Tongue (tissue), 1 donor: ENCODE measurements at regions not wholly inside any gene's neighbourhood (a gene's known extent, or its start where the extent isn't known, plus 50 kb on each side); places are given as distances from the start of the nearest gene placed in this dataset.

Experiments
- DNase-seq: peaks from one replicate; pipeline ENCODE4 v3.0.0-alpha.2; 2015

- DNase-seq: no peak
These were observed 607.5 kb upstream of the ROBO2 start for GRCh38 chr3:76432396-76432795.

GRCh38 chr3:76436894-76437293 lies 603.0 kb upstream of the ROBO2 start:
- DNase-seq: no peak

GRCh38 chr3:76438971-76439370 lies 600.9 kb upstream of the ROBO2 start:
- DNase-seq: no peak

GRCh38 chr3:76442374-76442915 lies 597.5 kb upstream of the ROBO2 start:
- no peak for DNase-seq

- no peak for DNase-seq
These were observed 583.6 kb upstream of the ROBO2 start for GRCh38 chr3:76456322-76456721.

GRCh38 chr3:76463501-76463900 lies 576.4 kb upstream of the ROBO2 start:
- DNase-seq: no peak

- DNase-seq: no peak
These were observed 569.6 kb upstream of the ROBO2 start for GRCh38 chr3:76470285-76470684.

- DNase-seq: no peak
These were observed 565.3 kb upstream of the ROBO2 start for GRCh38 chr3:76474632-76475031.

GRCh38 chr3:76479161-76479650 lies 560.7 kb upstream of the ROBO2 start:
- no peak for DNase-seq

- DNase-seq: no peak
These were observed 557.4 kb upstream of the ROBO2 start for GRCh38 chr3:76482510-76482909.

GRCh38 chr3:76487446-76487845 lies 552.5 kb upstream of the ROBO2 start:
- no peak for DNase-seq

GRCh38 chr3:76490064-76490463 lies 549.8 kb upstream of the ROBO2 start:
- DNase-seq: no peak

- DNase-seq: no peak
These were observed 544.7 kb upstream of the ROBO2 start for GRCh38 chr3:76495216-76495615.

GRCh38 chr3:76497636-76498035 lies 542.3 kb upstream of the ROBO2 start:
- no peak for DNase-seq

GRCh38 chr3:76500746-76501275 lies 539.1 kb upstream of the ROBO2 start:
- DNase-seq: no peak

- DNase-seq: no peak
These were observed 538.6 kb upstream of the ROBO2 start for GRCh38 chr3:76501315-76501714.

- no peak for DNase-seq
These were observed 537.8 kb upstream of the ROBO2 start for GRCh38 chr3:76502076-76502475.

- DNase-seq: no peak
These were observed 534.6 kb upstream of the ROBO2 start for GRCh38 chr3:76505202-76505845.

- DNase-seq: no peak
These were observed 530.6 kb upstream of the ROBO2 start for GRCh38 chr3:76509179-76509830.

GRCh38 chr3:76514836-76515235 lies 525.1 kb upstream of the ROBO2 start:
- no peak for DNase-seq

GRCh38 chr3:76523337-76523736 lies 516.6 kb upstream of the ROBO2 start:
- DNase-seq: no peak

GRCh38 chr3:76525726-76526125 lies 514.2 kb upstream of the ROBO2 start:
- DNase-seq: no peak

- DNase-seq: no peak
These were observed 512.1 kb upstream of the ROBO2 start for GRCh38 chr3:76527773-76528172.
